ENCODE measurements at regions not wholly inside any gene's neighbourhood (a gene's known extent, or its start where the extent isn't known, plus 50 kb on each side); places are given as distances from the start of the nearest gene placed in this dataset.

DNA sequence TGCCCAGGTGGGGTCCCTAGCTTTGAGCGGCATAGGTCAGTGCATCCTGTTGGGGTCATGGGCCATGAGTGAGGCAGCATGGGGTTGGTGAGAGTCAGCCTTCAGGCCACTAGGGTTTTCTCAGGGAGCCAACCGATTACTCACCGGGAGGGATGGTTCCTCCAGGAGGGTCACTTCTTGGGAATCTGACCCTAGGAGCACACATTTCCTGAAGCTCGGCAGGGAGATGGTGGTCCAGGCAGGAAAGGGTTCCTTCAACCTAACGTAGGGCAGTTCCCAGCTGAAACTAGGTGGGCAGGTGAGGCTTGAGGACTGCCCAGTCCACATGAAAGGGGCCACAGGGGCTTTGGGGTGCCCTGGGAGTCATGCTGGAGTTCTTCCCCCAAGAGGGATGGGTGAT, 218.0 kb downstream of the UBE3A start:
- Mint-ChIP-seq H3K27ac (no peak overlapping the region), H3K36me3 (ENCODE audit: low read depth) (no peaks in the 10 kb centered on the region), H3K4me3 (no peak overlapping the region), H3K27me3 (ENCODE audit: low read depth) (no peaks in the 10 kb centered on the region), H3K4me1 (ENCODE audit: low read depth) (no peaks in the 10 kb centered on the region), H3K9me3 (peaks cover 6% of the 10 kb centered on the region)
- intact Hi-C loops (cut with micrococcal nuclease), result no loop called here
- no peak for DNase-seq
- CTCF ChIA-PET, result no interaction called here

DNA sequence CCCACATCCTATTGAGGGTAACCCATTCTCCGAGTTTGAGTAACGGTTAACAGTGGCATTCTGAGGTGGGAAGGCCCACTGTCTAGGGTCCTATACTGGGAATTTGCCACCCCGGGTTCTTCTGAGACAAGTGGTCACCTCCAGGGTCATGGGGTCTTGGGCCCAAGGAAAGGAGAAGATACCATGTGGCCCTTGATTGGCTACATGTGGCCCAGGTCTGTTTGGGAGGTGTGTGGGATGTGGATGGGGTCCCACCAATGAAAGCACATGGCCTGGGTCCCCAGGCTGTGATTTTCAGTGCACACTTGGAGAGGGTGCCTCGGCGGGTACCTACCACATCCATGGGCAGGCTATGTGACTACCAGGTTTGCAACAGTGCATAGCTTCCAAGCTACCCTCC, 214.4 kb downstream of the UBE3A start:
- intact Hi-C loops (cut with micrococcal nuclease), result no loop called here
- DNase-seq, result no peak
- peaks cover 6% of the 10 kb centered on the region for H3K9me3 Mint-ChIP-seq
- CTCF ChIA-PET, result no interaction called here
- no peak overlapping the region for H3K27ac Mint-ChIP-seq
- no peaks in the 10 kb centered on the region for H3K4me1 Mint-ChIP-seq (ENCODE audit: low read depth)
- no peaks in the 10 kb centered on the region for H3K36me3 Mint-ChIP-seq (ENCODE audit: low read depth)
- no peak overlapping the region for H3K4me3 Mint-ChIP-seq
- H3K27me3 Mint-ChIP-seq (ENCODE audit: low read depth), result no peaks in the 10 kb centered on the region

DNA sequence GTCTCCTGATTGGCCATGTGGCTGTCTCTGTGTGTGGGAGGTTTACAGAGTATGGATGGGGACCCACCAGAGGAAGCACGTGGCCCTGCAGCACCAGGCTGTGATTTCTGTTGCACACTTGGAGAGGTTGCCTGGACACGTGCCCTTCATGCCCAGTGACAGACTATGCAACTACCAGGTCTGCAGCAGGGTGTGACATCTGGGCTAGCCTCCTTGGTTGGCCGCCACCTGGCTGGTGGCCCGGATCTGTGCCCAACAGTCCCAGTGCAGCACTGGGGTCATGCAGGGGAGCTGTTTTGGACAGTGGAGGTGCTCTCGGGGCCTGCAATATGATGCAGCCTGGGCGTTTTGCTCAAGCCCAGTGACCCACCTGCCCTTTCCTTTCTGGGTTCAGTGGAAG, 212.5 kb downstream of the UBE3A start:
- H3K9me3 Mint-ChIP-seq, result peaks cover 7% of the 10 kb centered on the region
- no peaks in the 10 kb centered on the region for H3K4me1 Mint-ChIP-seq (ENCODE audit: low read depth)
- CTCF ChIA-PET, result no interaction called here
- DNase-seq, result no peak
- H3K36me3 Mint-ChIP-seq (ENCODE audit: low read depth), result no peaks in the 10 kb centered on the region
- no peak overlapping the region for H3K27ac Mint-ChIP-seq
- no peak overlapping the region for H3K4me3 Mint-ChIP-seq
- H3K27me3 Mint-ChIP-seq (ENCODE audit: low read depth), result no peaks in the 10 kb centered on the region
- intact Hi-C loops (cut with micrococcal nuclease), result no loop called here

DNA sequence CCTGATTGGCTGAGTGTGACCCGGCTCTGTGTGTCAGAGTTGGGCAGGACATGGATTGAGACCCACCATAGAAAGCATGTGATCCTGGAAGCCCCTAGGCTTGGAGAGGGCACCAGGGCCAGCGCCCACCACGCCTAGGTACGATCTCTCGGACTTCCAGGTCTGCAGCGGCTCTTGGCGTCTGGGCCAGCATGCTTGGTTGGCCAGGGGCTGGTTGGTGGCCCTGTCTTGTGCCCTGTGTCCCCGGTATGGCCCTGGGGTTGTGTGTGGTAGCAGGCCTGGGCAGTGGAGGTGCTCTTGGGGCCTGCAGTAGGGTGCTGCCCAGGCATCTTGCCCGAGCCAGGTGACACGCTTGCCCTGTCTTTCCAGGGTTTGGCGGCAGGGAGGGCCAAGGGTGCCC, 210.6 kb downstream of the UBE3A start:
- no peak overlapping the region for H3K27ac Mint-ChIP-seq
- CTCF ChIA-PET, result no interaction called here
- peaks cover 5% of the 10 kb centered on the region for H3K9me3 Mint-ChIP-seq
- no peaks in the 10 kb centered on the region for H3K36me3 Mint-ChIP-seq (ENCODE audit: low read depth)
- no peaks in the 10 kb centered on the region for H3K4me1 Mint-ChIP-seq (ENCODE audit: low read depth)
- no peaks in the 10 kb centered on the region for H3K27me3 Mint-ChIP-seq (ENCODE audit: low read depth)
- DNase-seq, result no peak
- no peak overlapping the region for H3K4me3 Mint-ChIP-seq
- intact Hi-C loops (cut with micrococcal nuclease), result no loop called here

DNA sequence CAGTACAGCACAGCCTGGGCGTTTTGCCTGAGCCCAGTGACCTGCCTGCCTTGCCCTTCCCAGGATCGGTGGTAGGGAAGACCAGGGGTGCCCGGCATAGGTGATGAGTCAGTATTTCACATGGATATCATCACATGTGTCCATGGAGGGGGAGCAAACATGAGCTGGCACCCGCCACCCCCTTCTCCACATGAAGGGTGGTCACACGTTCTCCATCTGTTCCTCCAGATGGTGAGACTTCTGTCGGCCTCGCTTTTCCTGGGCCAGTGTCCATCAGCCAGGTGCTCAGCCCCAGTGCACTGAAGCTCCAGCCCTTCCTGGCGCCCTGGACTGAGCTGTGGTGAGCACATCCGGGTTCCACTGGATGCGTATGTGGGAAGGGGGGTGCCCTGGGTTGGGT, 208.4 kb downstream of the UBE3A start:
- CTCF ChIA-PET, result no interaction called here
- Mint-ChIP-seq H3K4me1 (ENCODE audit: low read depth) (no peaks in the 10 kb centered on the region), H3K36me3 (ENCODE audit: low read depth) (no peaks in the 10 kb centered on the region)

DNA sequence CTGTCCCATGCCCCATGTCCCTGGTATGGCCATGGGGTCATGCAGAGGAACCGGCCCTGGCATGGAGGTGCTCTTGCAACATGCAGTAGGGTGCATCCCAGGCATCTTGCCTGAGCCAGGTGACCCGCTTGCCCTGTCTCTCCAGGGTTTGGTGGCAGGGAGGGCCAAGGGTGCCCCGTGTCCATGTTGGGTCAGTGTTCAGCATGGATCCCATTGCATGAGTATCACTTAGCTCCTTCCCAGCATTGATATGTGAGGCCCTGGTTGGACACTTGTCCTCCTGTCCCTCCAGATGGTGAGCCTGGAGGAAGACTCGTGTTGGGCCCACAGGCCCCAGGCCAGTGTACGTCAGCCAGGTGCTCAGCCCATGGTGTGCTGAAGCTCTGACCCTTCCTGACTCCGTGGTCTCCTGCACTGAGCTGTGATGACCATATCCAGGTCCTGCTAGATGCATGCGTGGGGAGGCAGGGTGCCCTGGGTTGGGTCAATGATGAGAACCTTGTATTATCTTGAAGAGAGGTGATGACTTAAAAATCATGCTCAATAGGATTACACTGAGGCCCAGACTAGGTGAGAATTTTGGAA, 205.0 kb downstream of the UBE3A start:
- no peak overlapping the region for H3K27ac Mint-ChIP-seq
- no peaks in the 10 kb centered on the region for H3K27me3 Mint-ChIP-seq (ENCODE audit: low read depth)
- CTCF ChIA-PET, result interaction anchor here (0.9 kb wide), 1 partner anchor 14 kb away, joined by 3 read pairs; no protein-coding TSS in a partner anchor
- no peaks in the 10 kb centered on the region for H3K36me3 Mint-ChIP-seq (ENCODE audit: low read depth)
- H3K4me1 Mint-ChIP-seq (ENCODE audit: low read depth), result no peaks in the 10 kb centered on the region
- no peak overlapping the region for H3K4me3 Mint-ChIP-seq
- H3K9me3 Mint-ChIP-seq, result peaks cover 14% of the 10 kb centered on the region
- no peak for DNase-seq
- intact Hi-C loops (cut with micrococcal nuclease), result no loop called here

More for the DNA sequence above, 208.4 kb downstream of the UBE3A start:
- no peak overlapping the region for H3K4me3 Mint-ChIP-seq
- DNase-seq, result no peak
- no peak overlapping the region for H3K27ac Mint-ChIP-seq
- intact Hi-C loops (cut with micrococcal nuclease), result no loop called here
- no peaks in the 10 kb centered on the region for H3K27me3 Mint-ChIP-seq (ENCODE audit: low read depth)
- peaks cover 7% of the 10 kb centered on the region for H3K9me3 Mint-ChIP-seq

DNA sequence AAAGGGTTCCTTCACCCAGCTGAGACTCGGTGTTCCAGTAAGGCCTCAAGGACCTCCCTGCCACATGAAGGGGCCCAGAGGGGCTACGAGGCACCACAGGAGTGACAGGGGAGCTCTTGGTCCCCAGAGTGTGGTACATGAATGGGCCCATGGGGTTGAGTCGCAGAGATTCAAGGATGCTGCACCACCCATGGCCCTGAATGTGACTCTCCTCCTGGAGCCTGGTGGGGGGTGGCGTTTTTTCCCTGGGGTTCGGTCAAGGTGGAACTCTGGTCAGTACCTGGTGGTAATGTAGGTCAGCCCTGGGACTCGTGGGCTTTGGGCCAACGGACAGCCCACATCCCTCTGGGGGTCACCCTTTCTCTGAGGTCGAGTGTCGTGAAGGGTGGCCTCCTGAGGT, 204.0 kb downstream of the UBE3A start:
- intact Hi-C loops (cut with micrococcal nuclease), result no loop called here

DNA sequence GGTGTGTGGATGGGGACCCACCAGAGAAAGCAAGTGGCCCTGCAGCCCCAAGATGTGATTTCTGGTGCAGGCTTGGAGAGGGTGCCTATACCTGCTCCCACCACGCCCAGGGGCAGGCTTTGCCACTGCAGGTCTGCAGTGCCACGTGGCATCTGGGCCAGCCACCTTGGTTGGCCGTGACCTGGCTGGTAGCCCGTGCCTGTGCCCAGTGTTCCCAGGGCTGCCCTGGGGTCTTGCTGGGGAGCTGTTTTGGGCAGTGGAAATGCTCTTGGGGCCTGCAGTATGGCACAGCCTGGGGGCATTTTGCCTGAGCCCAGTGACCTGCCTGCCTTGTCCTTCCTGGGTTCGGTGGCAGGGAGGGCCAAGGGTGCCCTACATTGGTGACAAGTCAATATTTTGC, 203.4 kb downstream of the UBE3A start:
- no peaks in the 10 kb centered on the region for H3K36me3 Mint-ChIP-seq (ENCODE audit: low read depth)
- H3K4me3 Mint-ChIP-seq, result no peak overlapping the region
- no peak overlapping the region for H3K27ac Mint-ChIP-seq
- H3K9me3 Mint-ChIP-seq, result peaks cover 11% of the 10 kb centered on the region
- intact Hi-C loops (cut with micrococcal nuclease), result no loop called here
- CTCF ChIA-PET, result no interaction called here
- DNase-seq, result no peak
- no peaks in the 10 kb centered on the region for H3K27me3 Mint-ChIP-seq (ENCODE audit: low read depth)
- H3K4me1 Mint-ChIP-seq (ENCODE audit: low read depth), result no peaks in the 10 kb centered on the region

More for the DNA sequence above, 204.0 kb downstream of the UBE3A start:
- no peaks in the 10 kb centered on the region for H3K36me3 Mint-ChIP-seq (ENCODE audit: low read depth)
- H3K9me3 Mint-ChIP-seq, result peaks cover 14% of the 10 kb centered on the region
- no peaks in the 10 kb centered on the region for H3K27me3 Mint-ChIP-seq (ENCODE audit: low read depth)
- no peak overlapping the region for H3K27ac Mint-ChIP-seq
- CTCF ChIA-PET, result no interaction called here
- no peaks in the 10 kb centered on the region for H3K4me1 Mint-ChIP-seq (ENCODE audit: low read depth)
- no peak for DNase-seq
- no peak overlapping the region for H3K4me3 Mint-ChIP-seq

DNA sequence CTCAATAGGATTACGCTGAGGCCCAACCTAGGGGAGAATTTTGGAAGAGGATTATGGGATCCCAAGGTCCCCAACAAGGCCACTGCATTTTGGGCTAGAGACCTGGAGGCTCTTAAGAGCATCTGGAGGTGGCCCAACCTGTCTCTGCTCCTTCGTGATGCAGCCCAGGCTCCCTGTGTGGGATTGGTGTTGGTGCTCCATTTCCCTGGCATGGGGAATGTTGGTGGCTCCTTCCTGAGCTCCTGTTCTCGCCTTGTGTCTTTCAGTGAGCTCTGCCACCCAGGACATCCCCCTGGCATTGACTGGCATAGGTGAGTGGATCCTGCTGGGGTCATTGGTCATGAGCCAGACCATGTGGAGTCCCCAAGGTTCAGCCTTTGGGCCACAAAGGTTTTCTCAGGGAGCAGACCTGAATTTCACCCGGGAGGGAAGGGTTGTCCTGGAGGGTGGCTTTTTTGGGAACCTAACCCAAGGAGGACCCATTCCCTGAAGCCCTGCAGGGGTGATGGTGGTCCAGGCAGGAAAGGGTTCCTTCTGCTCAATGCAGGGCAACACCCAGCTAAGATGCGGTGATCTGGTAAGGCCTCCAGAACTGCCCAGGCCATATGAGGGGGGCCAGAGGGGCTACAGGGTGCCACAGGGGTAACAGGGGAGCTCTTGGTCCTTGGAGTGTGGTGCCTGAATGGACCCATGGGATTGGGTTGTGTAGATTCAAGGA, 202.5 kb downstream of the UBE3A start:
- H3K9me3 Mint-ChIP-seq, result peaks cover 9% of the 10 kb centered on the region
- no peak overlapping the region for H3K4me3 Mint-ChIP-seq
- no peak overlapping the region for H3K27ac Mint-ChIP-seq
- H3K27me3 Mint-ChIP-seq (ENCODE audit: low read depth), result no peaks in the 10 kb centered on the region
- no peaks in the 10 kb centered on the region for H3K36me3 Mint-ChIP-seq (ENCODE audit: low read depth)
- no peaks in the 10 kb centered on the region for H3K4me1 Mint-ChIP-seq (ENCODE audit: low read depth)
- DNase-seq, result no peak
- CTCF ChIA-PET, result no interaction called here
- intact Hi-C loops (cut with micrococcal nuclease), result no loop called here

DNA sequence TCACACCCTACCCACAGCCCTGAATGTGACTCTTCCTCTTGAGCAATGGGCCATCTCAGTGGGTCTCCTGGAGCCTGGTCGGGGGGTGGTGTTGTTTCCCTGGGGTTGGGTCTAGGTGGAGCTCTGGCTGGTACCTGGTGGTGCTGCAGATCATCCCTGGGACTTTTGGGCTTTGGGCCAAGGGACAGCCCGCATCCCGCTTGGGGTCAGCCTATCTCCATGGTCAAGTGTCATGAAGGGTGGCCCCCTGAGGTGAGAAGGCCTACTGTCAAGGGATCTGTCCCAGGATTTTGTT, 202.0 kb downstream of the UBE3A start:
- CTCF ChIA-PET, result no interaction called here
- H3K27ac Mint-ChIP-seq, result no peak overlapping the region
- H3K36me3 Mint-ChIP-seq (ENCODE audit: low read depth), result no peaks in the 10 kb centered on the region
- peaks cover 9% of the 10 kb centered on the region for H3K9me3 Mint-ChIP-seq
- no peak for DNase-seq
- H3K4me1 Mint-ChIP-seq (ENCODE audit: low read depth), result no peaks in the 10 kb centered on the region
- intact Hi-C loops (cut with micrococcal nuclease), result no loop called here
- H3K4me3 Mint-ChIP-seq, result no peak overlapping the region
- no peaks in the 10 kb centered on the region for H3K27me3 Mint-ChIP-seq (ENCODE audit: low read depth)

DNA sequence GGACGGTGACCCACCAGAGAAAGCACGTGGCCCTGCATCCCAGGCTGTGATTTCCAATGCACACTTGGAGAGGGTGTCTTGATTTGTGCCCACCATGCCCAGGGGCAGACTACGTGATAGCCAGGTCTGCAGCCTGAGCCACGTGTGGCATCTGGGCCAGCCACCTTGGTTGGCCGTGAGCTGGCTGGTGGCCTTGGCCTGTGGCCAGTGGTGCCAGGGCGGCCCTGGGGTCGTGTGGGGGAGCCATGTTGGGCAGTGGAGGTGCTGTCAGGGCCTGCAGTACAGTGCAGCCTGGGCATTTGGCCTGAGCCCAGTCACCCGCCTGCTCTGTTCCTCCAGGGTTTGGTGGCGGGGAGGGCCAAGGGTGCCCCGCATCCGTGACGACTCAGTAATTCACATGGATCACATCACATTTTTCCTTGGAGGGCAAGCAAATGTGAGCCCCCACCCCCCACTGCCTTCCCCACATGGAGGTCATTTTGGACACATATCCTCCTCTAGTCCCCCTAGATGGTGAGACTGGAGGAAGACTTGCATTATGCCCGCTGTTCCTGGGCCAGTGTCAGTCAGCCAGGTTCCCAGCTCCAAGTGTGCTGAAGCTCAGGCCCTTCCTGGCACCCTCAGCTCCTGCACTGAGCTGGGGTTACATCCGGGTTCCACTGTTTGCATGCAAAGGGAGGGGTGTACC, 201.4 kb downstream of the UBE3A start:
- CTCF ChIA-PET, result interaction anchor here (0.7 kb wide), 1 partner anchor 14 kb away, joined by 3 read pairs; no protein-coding TSS in a partner anchor

DNA sequence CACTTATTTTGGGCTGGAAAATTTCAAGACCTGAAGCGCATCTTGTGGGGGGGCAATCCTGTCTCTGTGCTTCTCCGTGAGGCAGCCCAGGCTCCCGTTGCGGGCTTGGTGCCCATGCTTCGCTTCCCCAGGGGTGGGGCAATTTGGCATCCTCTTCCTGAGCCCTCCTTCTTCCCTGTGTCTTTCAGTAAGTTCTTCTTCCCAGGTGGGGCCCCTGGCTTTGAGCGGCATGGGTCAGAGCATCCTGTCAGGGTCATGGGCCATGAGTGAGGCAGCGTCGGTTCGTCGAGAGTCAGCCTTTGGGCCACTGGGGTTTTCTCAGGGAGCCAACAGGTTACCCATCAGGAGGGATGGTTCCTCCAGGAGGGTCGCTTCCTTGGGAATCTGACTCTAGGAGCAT, 200.7 kb downstream of the UBE3A start:
- Mint-ChIP-seq H3K27ac (no peak overlapping the region), H3K27me3 (ENCODE audit: low read depth) (no peaks in the 10 kb centered on the region), H3K36me3 (ENCODE audit: low read depth) (no peaks in the 10 kb centered on the region), H3K9me3 (peaks cover 9% of the 10 kb centered on the region), H3K4me1 (ENCODE audit: low read depth) (no peaks in the 10 kb centered on the region), H3K4me3 (no peak overlapping the region)
- intact Hi-C loops (cut with micrococcal nuclease), result no loop called here
- CTCF ChIA-PET, result interaction anchor here (0.7 kb wide), 1 partner anchor 13 kb away, joined by 3 read pairs; no protein-coding TSS in a partner anchor
- DNase-seq, result no peak

More for the DNA sequence above, 201.4 kb downstream of the UBE3A start:
- H3K9me3 Mint-ChIP-seq, result peaks cover 9% of the 10 kb centered on the region
- DNase-seq, result no peak
- intact Hi-C loops (cut with micrococcal nuclease), result no loop called here
- H3K27me3 Mint-ChIP-seq (ENCODE audit: low read depth), result no peaks in the 10 kb centered on the region
- H3K27ac Mint-ChIP-seq, result no peak overlapping the region
- H3K36me3 Mint-ChIP-seq (ENCODE audit: low read depth), result no peaks in the 10 kb centered on the region
- H3K4me3 Mint-ChIP-seq, result no peak overlapping the region
- no peaks in the 10 kb centered on the region for H3K4me1 Mint-ChIP-seq (ENCODE audit: low read depth)
